ENCODE measurements at regions not wholly inside any gene's neighbourhood (a gene's known extent, or its start where the extent isn't known, plus 50 kb on each side); places are given as distances from the start of the nearest gene placed in this dataset.

DNA sequence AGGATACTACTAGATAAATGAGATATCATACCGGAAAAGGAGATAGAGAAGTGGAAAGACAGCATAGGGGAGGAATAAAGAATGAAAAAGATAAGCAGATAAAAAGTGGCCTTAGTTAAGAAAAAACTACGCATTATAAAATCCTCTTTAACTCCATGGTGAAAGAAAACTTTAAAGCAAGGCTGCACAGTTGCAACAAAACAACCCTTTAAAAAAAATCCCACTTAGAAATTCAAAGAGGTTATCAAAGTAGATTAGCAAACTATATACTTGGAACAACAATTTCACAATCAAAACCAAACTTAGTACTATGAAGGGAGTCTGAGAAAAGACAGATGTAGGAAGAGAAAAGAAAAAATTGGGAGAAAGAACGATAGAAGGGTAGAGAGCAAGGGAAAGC is 133.4 kb upstream of the OSR1 start:
- DNase-seq (ENCODE audit: low read depth) = no peak

DNA sequence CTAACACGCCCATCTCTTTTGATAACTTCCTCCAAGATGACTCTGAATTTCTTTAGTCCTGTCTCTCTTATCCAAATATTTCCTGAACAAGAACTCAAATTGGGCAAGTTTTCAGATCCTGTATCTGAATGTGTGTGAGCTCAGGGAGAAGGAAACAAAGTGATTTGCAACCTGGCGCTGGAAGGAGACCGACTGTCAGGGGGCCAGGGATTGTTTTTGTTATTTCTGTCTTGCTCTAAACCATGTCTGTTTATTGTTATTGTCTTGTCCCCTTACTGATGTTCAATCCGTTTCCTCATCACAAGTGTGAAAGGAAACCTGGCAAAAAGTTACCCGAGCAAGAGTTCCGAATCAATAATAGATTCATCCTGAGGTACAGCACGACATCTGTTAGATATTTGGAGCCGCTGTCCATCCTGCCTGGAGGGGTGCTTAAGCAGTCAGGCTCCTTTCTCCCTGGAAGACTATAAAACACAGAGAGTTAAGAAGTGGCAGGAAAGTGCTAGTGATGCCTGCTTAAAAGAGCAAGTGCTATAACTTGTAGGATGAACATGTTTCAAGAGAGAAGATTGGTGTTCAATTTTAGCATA is 132.5 kb upstream of the OSR1 start:
- no peak for DNase-seq (ENCODE audit: low read depth)

GRCh38 chr2:19488009-19488691 is 129.7 kb upstream of the OSR1 start:
- no peak for DNase-seq (ENCODE audit: low read depth)

GRCh38 chr2:19484736-19485135 is 126.3 kb upstream of the OSR1 start:
- DNase-seq (ENCODE audit: low read depth) = no peak

DNA sequence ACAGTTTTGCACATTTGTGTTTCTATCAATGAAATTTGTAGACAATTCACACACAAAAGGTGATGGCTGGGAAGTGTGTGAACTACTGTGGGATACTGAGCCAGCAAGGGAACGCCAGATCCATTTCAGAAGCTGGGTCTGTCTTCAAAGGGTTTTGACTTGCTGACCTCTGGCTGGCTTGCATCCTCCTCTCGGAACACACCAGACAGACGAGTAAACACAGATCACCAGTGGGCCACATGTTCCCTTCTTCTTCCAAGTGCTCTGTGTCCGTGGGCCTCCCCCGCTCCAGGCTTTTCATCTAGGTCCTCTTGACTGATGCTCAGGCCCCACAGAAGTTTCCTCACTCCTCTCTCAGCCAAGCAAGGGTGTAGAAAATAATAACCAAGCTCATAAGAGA is 122.2 kb upstream of the OSR1 start:
- no peak for DNase-seq (ENCODE audit: low read depth)

DNA sequence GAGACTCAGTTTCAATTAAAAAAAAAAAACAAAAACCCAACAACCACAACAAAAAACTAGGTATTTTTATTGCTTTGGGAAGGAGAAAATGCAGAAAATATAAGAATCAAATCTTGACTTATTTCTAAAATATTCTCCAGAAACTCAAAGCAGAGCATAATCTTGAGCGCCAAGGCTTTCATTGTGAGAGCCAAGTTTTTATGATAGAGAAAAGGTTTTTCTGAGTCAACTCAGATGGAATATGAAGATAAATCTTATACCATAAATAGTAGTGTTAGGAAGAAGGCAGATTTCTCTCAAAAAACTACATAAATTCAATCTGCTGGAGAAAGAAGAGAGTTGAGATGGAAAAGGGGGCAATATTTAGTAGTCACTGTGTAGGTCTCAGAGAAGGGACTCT is 121.2 kb upstream of the OSR1 start:
- DNase-seq (ENCODE audit: low read depth) = no peak

DNA sequence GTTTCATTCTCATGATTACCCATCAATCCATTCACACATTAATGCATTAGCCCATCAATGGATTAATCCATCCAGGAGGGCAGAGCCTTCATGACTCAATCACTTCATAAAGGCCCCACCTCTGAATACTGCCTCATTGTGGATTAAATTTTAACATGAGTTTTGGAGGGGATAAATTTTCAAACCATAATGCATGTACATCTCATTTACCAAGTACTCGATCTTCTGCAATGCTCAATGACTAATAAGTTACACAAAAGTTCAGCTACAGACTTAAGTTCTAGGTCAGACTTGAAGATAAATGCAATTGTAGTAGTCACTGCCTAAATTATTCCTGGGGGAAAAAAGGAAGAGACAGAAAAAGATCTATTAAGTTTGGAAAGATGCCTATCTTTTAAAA is 120.0 kb upstream of the OSR1 start:
- DNase-seq (ENCODE audit: low read depth) = no peak

- no peak for DNase-seq (ENCODE audit: low read depth)
These were observed 117.9 kb upstream of the OSR1 start for GRCh38 chr2:19476327-19476726.

DNA sequence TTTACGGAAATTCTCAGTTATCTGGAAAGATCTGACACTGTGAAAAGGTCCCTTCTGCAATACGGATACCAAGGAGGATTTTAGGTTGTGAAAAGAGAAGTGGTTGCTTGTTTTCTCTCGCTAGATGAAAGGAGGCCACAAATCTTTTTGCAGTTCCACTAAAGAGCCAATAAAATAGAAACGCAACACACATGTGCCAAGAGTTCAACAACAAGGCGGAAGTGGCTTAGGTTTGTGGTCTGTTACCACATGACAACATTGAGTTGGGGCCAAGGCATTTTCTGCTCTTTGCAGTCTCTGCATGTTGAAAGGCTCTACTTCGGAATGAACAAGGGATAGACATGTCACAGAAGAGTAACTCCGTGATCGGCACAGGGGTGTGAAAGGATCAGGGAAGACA is 115.7 kb upstream of the OSR1 start:
- peak; percentile 47 for DNase-seq (ENCODE audit: low read depth)

- no peak for DNase-seq (ENCODE audit: low read depth)
These were observed 114.9 kb upstream of the OSR1 start for GRCh38 chr2:19473350-19473749.

- no peak for DNase-seq (ENCODE audit: low read depth)
These were observed 114.1 kb upstream of the OSR1 start for GRCh38 chr2:19472391-19472978.

GRCh38 chr2:19471491-19471890 is 113.1 kb upstream of the OSR1 start:
- no peak for DNase-seq (ENCODE audit: low read depth)

DNA sequence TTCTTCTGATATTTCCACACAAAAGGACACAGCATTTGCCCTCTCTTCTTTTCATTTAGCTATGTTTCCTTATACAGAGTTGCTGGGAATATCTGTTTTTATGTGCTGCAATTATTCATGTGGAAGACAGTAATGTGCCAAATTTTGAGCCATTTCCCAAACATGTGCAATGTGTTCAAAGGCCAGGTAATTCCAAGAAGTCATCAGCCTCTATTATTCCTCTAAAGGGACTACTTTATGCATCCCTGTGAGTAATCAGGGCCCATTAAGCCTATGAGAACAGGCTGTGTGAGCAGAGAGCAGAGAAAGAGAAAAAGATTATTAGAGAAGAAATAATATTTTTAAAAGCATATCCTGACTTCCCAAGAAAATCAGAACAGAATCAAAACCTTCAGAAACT is 107.6 kb upstream of the OSR1 start:
- DNase-seq (ENCODE audit: low read depth) = no peak

DNA sequence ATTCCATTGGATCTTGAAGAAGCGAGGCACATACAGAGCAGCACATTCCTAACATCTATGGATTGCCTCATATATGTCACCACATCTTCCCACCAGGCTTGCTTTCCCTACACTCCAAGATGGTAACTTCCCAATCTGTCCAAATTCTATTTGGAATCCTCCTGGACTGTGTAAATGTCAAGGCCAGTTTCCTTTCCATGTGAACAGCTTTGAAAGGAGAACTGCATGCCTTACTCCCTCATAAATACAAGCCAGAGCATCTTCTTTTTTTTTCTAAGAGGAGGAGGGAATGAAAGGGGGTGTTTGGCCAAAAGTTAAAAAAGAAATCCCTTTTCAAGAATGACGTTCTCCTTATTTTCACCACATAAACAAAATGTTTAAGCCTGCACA is 103.8 kb upstream of the OSR1 start:
- no peak for DNase-seq (ENCODE audit: low read depth)

GRCh38 chr2:19461504-19462255 is 103.3 kb upstream of the OSR1 start:
- DNase-seq (ENCODE audit: low read depth) = no peak

- DNase-seq (ENCODE audit: low read depth) = no peak
These were observed 102.3 kb upstream of the OSR1 start for GRCh38 chr2:19460761-19461160.

DNA sequence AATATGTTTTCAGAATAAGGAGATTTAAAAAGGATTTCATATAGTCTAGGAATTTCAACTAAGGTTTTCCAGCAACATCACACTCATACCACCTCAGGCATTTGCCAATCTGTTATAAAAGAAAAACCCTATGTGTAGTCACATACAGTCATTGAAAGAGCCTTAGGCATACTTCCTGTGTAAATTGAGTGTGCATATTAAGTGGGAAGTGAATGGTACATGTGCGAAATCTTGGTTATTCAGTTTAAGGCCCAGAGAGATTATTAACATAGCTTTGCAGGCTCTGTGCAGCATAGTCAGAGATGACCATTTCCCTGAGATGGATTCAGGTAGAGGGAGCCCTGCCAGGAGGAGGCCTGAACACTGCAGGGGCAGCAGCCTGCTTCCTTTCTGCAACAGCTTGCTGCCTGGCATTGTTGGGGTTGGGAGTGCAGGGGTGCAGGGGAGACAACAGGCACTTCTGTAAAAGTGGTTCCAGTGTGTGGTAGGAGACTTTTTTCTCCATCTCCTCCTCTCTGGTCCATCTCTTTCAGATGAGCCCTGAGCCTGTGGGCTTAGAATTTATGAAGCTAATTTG is 100.1 kb upstream of the OSR1 start:
- DNase-seq (ENCODE audit: low read depth) = no peak

GRCh38 chr2:19457809-19458208 is 99.4 kb upstream of the OSR1 start:
- DNase-seq (ENCODE audit: low read depth) = no peak

- no peak for DNase-seq (ENCODE audit: low read depth)
These were observed 98.4 kb upstream of the OSR1 start for GRCh38 chr2:19456705-19457309.

- DNase-seq (ENCODE audit: low read depth) = no peak
These were observed 95.7 kb upstream of the OSR1 start for GRCh38 chr2:19454125-19454524.

DNA sequence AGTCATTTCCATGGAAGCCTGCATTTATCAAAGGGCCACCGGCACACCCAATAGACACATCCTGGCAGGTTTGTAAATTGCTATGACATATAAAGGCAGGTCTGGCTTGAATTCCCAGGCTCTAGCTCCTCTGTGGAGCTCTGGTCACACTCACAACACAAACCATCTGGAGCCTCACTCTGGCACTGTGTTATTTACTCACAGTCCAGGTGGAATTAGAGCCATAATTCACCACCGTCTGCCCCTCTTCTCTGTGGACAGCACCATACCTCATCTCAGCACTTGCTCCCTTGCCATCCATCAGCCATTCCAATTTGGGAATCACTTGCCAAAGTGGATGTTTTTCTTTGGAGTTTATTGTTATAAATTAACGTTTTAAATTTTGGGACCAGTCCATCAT is 84.3 kb upstream of the OSR1 start:
- no peak for DNase-seq (ENCODE audit: low read depth)

DNA sequence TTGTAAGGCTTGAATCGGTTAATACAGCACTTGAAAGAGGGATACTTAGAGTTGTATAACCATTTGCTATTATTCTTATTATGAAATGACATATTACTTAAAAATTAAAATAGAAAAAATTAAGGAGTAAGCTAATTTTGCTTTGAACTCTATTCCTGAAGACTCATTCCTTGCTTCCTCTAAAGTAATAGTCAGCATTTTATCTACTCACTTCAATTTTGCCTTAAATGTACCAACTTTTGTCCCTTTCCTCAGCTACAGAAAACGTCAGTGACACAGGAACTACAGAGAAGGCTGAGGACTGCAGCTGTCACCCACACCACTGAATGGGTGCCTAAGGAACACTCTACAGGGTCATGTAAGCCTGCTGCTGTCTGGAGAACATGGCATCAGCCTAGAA is 80.7 kb upstream of the OSR1 start:
- no peak for DNase-seq (ENCODE audit: low read depth)
